Umbilical cord (tissue), 1 donor: ENCODE measurements at regions not wholly inside any gene's neighbourhood (a gene's known extent, or its start where the extent isn't known, plus 50 kb on each side); places are given as distances from the start of the nearest gene placed in this dataset.
A peak's percentile ranks its signal among the peaks of the same experiment; 100 is the strongest.

Experiments used
- DNase-seq: peaks from one replicate; pipeline ENCODE4 v3.0.0-alpha.2; 2015; ENCODE audit warnings: low spot score

- DNase-seq: no peak
These were observed 542.3 kb downstream of the METTL4 start for GRCh38 chr18:2028986-2029385.

DNA sequence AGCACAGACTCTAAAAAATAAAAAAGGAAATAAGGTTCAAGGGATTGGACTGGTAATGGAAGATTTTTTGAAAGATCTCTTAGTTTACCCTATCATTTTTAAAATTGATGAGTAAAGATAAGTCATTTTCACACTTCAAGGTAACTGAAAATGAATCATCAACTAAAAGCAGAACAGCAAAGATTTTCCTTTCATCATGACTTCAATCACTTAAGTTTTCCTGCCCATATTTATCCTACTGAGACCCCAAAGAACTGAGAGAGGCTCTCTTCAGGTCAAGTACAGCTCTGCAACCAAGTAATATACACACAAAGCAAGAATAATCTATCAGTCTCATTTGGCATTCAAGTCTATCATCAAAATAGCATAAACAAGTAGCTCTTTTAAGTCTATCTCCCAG lies 540.7 kb downstream of the METTL4 start:
- DNase-seq: no peak

DNA sequence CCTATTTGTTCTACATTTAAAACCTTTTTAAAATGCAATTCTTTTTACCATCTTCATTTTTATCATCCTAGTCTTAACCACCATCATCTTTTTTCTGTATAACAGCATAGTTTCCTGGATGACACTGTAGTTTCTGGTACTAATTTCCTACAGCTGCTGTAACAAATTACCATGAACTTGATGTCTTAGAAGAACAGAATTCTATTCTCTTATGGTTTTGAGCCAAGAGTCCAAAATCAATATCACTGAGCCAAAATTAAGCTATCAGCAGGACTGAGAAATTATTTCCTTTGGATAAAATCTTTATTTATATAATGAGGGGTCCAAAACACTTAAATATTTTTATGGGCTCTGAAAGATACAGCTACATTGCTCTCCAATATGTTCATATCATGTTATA lies 539.3 kb downstream of the METTL4 start:
- DNase-seq: no peak

- DNase-seq: no peak
These were observed 536.2 kb downstream of the METTL4 start for GRCh38 chr18:2035056-2035455.

DNA sequence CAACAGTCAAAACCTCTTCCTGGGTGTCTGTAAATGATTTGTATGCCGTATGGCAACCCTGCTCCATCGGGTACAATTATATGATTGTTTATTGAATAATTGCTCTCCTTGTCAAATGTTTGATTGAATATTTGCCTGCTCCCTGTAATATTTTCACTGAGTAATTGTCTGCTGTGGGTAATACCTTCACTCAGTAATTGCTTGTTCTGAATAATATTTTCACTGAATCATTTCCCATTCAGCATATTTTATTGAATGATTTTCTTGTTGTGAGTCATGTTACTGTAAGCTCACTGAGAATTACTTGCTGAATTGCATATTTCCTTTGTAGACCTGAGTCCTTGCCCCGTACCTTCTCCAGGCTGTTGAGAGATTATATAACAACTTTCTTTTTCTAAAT lies 535.2 kb downstream of the METTL4 start:
- no peak for DNase-seq

- DNase-seq: no peak
These were observed 531.0 kb downstream of the METTL4 start for GRCh38 chr18:2040279-2040678.

DNA sequence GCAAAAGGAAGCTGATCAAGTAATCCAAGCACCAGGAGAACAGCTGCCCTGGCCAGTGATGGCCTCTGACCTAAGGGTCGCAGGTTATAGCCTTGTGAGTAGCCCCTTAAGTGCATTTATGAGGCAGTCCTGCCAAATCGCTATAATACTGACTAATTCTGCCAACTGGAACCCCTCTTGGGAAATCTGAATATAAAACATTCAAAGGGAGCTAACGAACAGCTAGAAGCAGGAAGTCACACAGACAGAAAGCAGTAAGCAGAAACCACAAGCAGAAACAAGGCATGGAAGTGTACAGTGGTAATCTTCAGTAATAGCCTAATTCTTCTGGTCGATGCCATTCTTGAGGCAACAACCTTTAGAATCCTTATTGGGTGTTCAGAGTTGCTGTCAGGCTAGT lies 521.3 kb downstream of the METTL4 start:
- DNase-seq: no peak

DNA sequence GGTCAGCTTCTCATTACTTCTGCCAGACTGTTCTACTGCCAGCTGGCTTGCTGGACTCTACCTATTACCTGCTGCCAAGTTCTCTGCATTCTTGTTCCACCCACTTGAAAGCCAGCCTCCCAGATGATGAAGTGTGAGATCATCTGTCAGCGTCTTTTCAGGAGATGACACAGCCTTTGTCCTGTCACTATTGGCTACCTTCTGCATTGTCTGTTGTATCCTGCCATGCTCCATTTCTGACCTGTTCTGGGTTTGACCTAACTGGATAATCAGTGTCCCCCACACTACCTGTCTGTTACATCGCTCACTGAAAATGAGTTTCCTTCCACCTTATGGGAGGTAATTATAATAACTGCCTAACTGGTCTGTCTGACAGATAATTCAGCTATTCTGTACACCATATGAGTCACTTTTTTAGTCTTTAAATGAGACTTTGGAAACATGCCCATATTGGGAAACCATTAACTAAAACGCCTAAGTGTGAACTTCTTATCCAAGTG lies 520.6 kb downstream of the METTL4 start:
- DNase-seq: no peak

DNA sequence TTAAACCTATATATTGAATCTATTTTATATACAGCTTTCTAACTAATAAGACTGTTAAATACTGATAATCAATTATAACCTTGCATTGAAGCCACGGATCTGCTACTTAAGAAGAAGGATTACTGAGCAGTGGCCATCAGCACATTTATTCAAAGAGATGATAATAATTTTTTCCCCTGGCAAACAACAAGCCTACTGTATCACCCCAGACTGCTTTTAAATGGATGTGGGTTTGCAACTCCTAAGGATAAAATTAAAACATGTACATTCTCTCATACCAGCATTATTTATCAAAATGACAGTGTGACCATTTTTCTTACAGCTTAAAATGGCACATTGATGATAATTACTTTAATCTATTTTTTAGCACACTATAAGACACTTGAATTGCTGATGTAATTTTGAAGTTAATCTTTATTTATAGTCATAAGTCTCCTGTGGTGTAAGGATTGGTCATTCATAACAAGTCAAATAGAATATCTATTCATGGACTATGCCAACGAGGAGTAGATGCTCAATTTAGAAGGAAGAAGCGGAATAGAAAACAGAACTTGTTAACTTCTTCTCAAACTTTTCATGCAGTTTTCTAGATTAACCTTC lies 517.7 kb downstream of the METTL4 start:
- no peak for DNase-seq

- DNase-seq: no peak
These were observed 512.0 kb downstream of the METTL4 start for GRCh38 chr18:2059336-2059735.

GRCh38 chr18:2060086-2060485 lies 511.2 kb downstream of the METTL4 start:
- DNase-seq: no peak

GRCh38 chr18:2070631-2071030 lies 500.7 kb downstream of the METTL4 start:
- no peak for DNase-seq

DNA sequence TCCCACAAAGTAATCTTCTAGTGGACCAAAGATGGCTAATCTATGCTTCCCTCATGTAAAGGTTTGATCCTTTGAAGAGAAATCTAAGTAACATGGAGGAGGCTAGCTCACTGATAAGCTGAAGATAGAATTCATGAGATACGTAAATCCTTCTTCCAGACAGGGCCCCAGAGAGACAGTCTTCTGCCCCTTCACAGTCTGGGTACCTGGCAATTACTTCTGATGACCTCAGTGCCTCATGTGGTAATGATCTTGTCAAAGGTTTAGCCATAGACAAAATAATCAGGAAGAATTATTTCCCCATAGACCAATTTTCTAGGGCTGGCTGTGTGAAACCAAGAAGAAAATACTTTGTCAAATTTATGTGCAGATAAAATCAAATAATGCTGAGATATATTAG lies 495.8 kb downstream of the METTL4 start:
- DNase-seq: no peak

DNA sequence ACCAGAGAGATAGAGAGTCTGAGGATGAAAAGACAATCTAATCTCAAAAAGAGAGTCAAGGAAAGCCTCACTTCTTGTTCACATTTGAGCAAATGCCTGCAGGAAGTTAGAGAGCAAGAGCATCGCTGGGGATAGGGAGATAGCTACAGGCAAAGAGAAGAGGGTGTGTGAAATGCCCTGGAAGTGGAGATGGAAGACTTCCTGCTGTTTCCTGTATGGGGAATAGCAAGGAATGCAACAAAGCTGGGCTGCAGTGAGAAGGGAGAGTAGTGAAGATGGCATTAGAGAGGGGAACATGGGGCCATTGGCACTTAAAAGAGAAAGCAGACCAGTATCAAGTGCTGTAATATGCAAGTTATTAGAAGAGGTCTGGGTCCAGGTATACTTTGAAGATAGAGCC lies 488.6 kb downstream of the METTL4 start:
- DNase-seq: no peak

DNA sequence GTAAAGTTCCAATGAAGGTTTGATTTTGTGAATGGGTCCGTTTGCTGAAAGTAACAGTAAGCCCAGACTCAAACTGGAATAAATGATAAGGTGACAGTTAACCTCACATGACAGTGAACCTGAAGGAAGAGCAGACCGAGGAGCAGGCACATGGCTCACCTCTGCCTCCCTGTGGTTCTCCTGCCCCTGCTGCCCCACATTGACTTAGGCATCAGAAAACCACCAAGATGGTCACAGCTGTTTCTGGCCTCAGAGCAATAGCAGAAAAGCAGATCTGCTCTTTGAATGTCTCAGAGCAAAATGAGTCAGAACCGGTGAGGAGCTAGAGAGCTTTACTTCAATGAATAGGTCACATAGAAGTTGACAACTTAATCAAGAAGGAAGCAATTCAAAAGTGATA lies 487.6 kb downstream of the METTL4 start:
- no peak for DNase-seq

DNA sequence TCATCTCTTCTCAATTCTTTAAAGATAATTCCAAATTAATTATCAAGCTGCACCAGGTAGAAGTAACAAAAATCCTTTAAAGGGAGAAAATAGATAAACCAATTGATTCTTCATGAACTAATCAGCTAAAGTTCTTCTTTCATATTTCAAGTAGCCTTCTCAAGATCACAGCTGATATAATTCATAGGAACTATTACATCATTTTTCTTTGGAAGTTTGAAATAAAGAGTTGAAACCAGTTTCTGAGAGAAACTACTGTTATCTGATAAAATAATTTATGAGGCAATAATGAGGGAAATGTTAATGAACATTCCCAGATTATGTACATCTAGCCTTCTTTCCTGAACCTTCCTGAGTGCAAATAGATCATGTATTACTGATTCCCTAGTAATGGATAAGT lies 484.9 kb downstream of the METTL4 start:
- DNase-seq: no peak

DNA sequence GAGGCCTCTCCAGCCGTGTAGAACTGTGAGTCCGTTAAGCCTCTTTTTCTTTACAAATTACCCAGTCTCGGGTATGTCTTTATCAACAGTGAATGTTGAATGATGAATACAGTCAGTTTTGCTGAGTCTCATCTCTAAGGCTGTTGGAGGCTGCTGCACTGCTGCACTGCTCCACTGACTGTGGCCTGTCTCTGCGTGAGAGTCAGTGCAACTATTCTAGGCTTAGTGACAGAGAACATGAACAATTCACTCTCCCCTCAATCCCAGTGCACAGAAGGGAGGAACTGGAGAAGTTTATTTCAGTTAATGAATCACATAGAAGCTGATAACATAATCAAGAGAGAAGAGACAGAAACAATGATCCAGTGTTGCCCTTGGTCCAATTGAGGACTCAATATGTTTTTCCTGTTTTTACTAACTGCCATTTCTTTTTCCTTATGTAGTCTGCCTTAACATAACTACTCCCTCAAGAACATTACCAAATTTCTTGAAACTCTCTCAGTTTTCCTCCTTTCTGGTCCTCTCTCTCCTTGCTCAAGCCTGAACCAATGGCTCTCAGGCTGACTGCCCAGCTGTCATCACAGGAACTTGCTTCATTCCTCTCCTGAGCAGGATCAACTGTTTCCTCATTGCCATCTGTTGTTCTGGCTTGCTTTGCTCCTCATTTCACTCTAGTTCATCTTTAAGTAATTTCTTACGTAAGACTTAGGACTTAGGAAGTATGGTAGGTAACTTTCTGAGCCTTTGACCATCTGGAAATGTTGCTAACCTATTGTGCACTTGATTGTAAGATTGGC lies 483.2 kb downstream of the METTL4 start:
- DNase-seq: peak; percentile 5

- DNase-seq: no peak
These were observed 481.9 kb downstream of the METTL4 start for GRCh38 chr18:2089396-2089795.

DNA sequence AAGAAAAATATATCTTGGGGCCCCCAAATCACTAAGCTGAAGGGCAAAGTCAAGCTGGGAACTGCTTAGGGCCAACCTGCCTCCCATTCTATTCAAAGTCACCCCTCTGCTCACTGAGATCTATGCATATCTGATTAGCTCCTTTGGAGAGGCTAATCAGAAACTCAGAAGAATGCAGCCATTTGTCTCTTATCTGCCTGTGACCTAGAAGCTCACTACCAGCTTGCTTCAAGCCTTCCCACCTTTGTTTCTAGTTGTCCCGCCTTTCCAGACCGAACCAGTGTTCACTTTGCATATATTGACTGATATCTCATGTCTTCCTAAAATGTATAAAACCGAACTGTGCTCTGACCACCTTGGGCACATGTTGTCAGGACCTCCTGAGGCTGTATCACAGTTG lies 479.4 kb downstream of the METTL4 start:
- DNase-seq: no peak

GRCh38 chr18:2096551-2096950 lies 474.8 kb downstream of the METTL4 start:
- DNase-seq: no peak

DNA sequence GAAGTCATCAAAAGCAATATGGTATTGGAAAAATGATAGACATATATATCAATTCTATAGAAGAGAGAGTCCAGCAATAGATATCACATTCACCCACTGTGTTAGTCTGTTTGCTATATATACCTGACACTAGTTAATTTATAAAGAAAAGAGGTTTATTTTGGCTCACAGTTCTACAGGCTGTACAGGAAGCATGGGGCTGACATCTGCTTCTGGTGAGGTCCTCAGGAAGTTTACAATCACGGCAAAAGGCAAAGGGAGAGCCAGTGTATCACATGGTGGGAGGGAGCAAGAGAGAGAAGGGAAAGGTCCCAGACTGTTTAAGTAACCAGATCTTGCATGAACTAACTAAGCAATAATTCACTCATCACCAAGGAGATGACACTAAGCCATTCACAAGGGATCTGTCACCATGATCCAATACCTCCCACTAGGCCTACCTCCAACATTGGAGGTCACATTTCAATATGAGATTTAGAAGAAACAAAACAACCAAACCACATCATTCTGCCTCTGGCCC lies 470.6 kb downstream of the METTL4 start:
- no peak for DNase-seq

GRCh38 chr18:2102022-2102421 lies 469.3 kb downstream of the METTL4 start:
- no peak for DNase-seq

DNA sequence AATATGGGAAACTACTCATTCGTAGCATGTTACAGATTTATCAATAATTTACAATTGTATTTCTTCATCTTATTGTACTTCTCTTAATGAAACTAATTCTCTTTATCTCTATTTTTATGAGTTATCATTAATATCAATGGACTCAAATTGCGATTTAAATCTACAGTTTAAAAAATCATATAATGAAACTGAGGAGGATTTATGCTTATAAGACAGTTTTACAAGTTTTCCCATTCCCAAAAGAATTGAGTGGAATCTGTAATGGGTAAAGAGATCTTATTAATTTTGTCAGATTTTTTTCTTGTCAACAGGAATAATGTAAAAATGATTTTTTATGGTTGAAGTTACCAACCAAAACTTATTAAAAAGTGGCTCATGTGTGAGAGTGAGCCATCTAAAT lies 468.0 kb downstream of the METTL4 start:
- no peak for DNase-seq
